GM12878 (cell line): ENCODE measurements at regions not wholly inside any gene's neighbourhood (a gene's known extent, or its start where the extent isn't known, plus 50 kb on each side); places are given as distances from the start of the nearest gene placed in this dataset.

Source experiments
- ATAC-seq: fragments of 200-7000 bp; cut with Tn5 transposase; 3 replicates; pipeline ENCODE4 v1.9.1; 2020; ENCODE audit warnings: mild to moderate bottlenecking, moderate library complexity
- BruUV-seq: library from RNA; stranded (reverse); fragments of 400-500 nt; replicated peaks from 2 replicates; lab custom pipeline; 2021; lab: Mats Ljungman, UMichigan
- CTCF ChIA-PET: fragments of 300-600 bp; sonication (Branson Sonifier 250); formaldehyde crosslinking; extraction: SDS; loops from one replicate; lab custom pipeline; 2021; ENCODE audit warnings: inconsistent platforms; lab: Yijun Ruan, JAX
- POLR2A ChIA-PET: fragments of 350-600 bp; formaldehyde crosslinking; extraction: SDS; loops from one replicate; lab custom pipeline; 2021; ENCODE audit warnings: inconsistent platforms; lab: Charles Lee
- RAD21 ChIA-PET: fragments of 300-600 bp; sonication (Branson Sonifier 250); formaldehyde crosslinking; loops from one replicate; lab custom pipeline; 2023; ENCODE audit warnings: antibody characterized with exemption; ENCODE audit not compliant: unreplicated experiment; lab: Charles Lee
- SMC1A ChIA-PET: fragments of 300-600 bp; sonication (Branson Sonifier 250); formaldehyde crosslinking; loops from one replicate; lab custom pipeline; 2023; ENCODE audit not compliant: unreplicated experiment, uncharacterized antibody; lab: Charles Lee
- DNase-seq: peaks from one replicate; pipeline ENCODE4 v3.0.0-alpha.2; 2011; ENCODE audit warnings: low read depth, low spot score
- FAIRE-seq: peaks from 3 replicates; lab custom pipeline; 2011; peaks lifted over from hg19 to GRCh38; lab: Jason Lieb, UNC
- H2AFZ ChIP-seq: 2 replicates; pipeline ENCODE4 v1.6.0; 2011; ENCODE audit warnings: low read depth, low read length, control low read depth; ENCODE audit not compliant: control insufficient read depth
- H3K27ac ChIP-seq: 2 replicates; pipeline ENCODE4 v1.5.1; 2011; ENCODE audit warnings: control low read depth; ENCODE audit not compliant: control insufficient read depth, insufficient read depth
- H3K27me3 ChIP-seq, 2 experiments: replicated peaks in 1 of 2; 2 replicates each; pipeline versions ENCODE4 v1.6.0 to v1.6.1; 2011; ENCODE audit warnings: low read length in 1 of 2; ENCODE audit not compliant: control insufficient read depth in 2 of 2, insufficient read depth in 2 of 2
- H3K36me3 ChIP-seq, 2 experiments: 2 replicates each; pipeline ENCODE4 v1.5.1; 2011; ENCODE audit warnings: low read length in 1 of 2; ENCODE audit not compliant: control insufficient read depth in 2 of 2, insufficient read depth in 2 of 2
- H3K4me1 ChIP-seq: 2 replicates; pipeline ENCODE4 v1.6.1; 2011; ENCODE audit warnings: mild to moderate bottlenecking, low read length, moderate library complexity, mixed read lengths; ENCODE audit not compliant: control insufficient read depth, insufficient read depth
- H3K4me2 ChIP-seq: 2 replicates; pipeline ENCODE4 v1.6.0; 2011; ENCODE audit warnings: control low read depth; ENCODE audit not compliant: control insufficient read depth, insufficient read depth
- H3K4me3 ChIP-seq: fragments of 200-600 bp; sonication (generic); 2 replicates; pipeline ENCODE4 v1.5.1; 2016
- H3K79me2 ChIP-seq: 2 replicates; pipeline ENCODE4 v1.6.0; 2011; ENCODE audit warnings: low read length; ENCODE audit not compliant: control insufficient read depth, insufficient read depth
- H3K9ac ChIP-seq: 2 replicates; pipeline ENCODE4 v1.8.0; 2011; ENCODE audit warnings: low read length, control low read depth, mixed read lengths; ENCODE audit not compliant: control insufficient read depth, insufficient read depth
- H3K9me3 ChIP-seq: replicated peaks from 3 replicates; pipeline ENCODE4 v1.5.1; 2011; ENCODE audit warnings: mild to moderate bottlenecking, low read length; ENCODE audit not compliant: control insufficient read depth, insufficient read depth
- H4K20me1 ChIP-seq: 2 replicates; pipeline ENCODE4 v1.6.0; 2011; ENCODE audit not compliant: control insufficient read depth, insufficient read depth
- ASH2L ChIP-seq: fragments of 300-600, 200-600 bp; sonication (generic); IDR thresholded peaks from 2 replicates; pipeline ENCODE4 v1.6.1; 2017; ENCODE audit warnings: low read depth, mild to moderate bottlenecking, borderline replicate concordance
- CBFB ChIP-seq: IDR thresholded peaks from 2 replicates; pipeline ENCODE4 v1.6.1; 2016; ENCODE audit warnings: antibody characterized with exemption, low read depth
- CBX5 ChIP-seq: sonication (generic); IDR thresholded peaks from 2 replicates; pipeline ENCODE4 v1.6.1; 2016; ENCODE audit warnings: low read depth, moderate library complexity, mild to moderate bottlenecking, inconsistent platforms
- CEBPB ChIP-seq, 2 experiments: fragments of 150-350 bp in 1 of 2; IDR thresholded peaks; 2 replicates each; pipeline ENCODE4 v1.6.1; 2012 to 2014; ENCODE audit warnings: low read depth in 2 of 2, low read length in 2 of 2, borderline replicate concordance in 1 of 2, inconsistent platforms in 1 of 2
- EP300 ChIP-seq, 2 experiments: fragments of 150-350 bp in 1 of 2; IDR thresholded peaks; 2 replicates each; pipeline ENCODE4 v1.6.1; 2011 to 2012; ENCODE audit warnings: low read depth in 2 of 2, low read length in 2 of 2, borderline replicate concordance in 1 of 2, improper control_type of control experiment in 1 of 2, inconsistent platforms in 1 of 2; ENCODE audit not compliant: control insufficient read depth in 1 of 2
- FOS ChIP-seq: IDR thresholded peaks from 3 replicates; pipeline ENCODE4 v1.6.1; 2011; ENCODE audit warnings: borderline replicate concordance; ENCODE audit not compliant: insufficient read length; ENCODE audit errors: extremely low read depth
- FOXK2 ChIP-seq: fragments of 450-650 bp; IDR thresholded peaks from 2 replicates; pipeline ENCODE4 v1.6.1; 2017; ENCODE audit warnings: mild to moderate bottlenecking, moderate library complexity
- HSF1 ChIP-seq: fragments of 150-350 bp; IDR thresholded peaks from 2 replicates; pipeline ENCODE4 v1.6.1; 2014; ENCODE audit warnings: mild to moderate bottlenecking, low read depth, low read length
- MEF2A ChIP-seq: IDR thresholded peaks from 2 replicates; pipeline ENCODE4 v1.6.1; 2011; ENCODE audit warnings: low read depth, mild to moderate bottlenecking, low read length, moderate library complexity; ENCODE audit not compliant: insufficient read depth
- MLLT1 ChIP-seq: fragments of 450-650 bp; IDR thresholded peaks from 2 replicates; pipeline ENCODE4 v1.6.1; 2016; ENCODE audit warnings: mild to moderate bottlenecking
- NFIC ChIP-seq: IDR thresholded peaks from 2 replicates; pipeline ENCODE4 v1.6.1; 2012; ENCODE audit warnings: low read depth, mild to moderate bottlenecking, inconsistent platforms, low read length, moderate library complexity
- PKNOX1 ChIP-seq: fragments of 450-650 bp; IDR thresholded peaks from 2 replicates; pipeline ENCODE4 v1.6.1; 2016; ENCODE audit warnings: mild to moderate bottlenecking
- POU2F2 ChIP-seq: IDR thresholded peaks from 3 replicates; pipeline ENCODE4 v1.6.1; 2011; ENCODE audit warnings: low read depth, mild to moderate bottlenecking, low read length, borderline replicate concordance
- RELA ChIP-seq: fragments of 450-650 bp; IDR thresholded peaks from 2 replicates; pipeline ENCODE4 v1.8.0; 2014; ENCODE audit warnings: borderline replicate concordance; ENCODE audit not compliant: partially characterized antibody
- RFX5 ChIP-seq: IDR thresholded peaks from 2 replicates; pipeline ENCODE4 v1.6.1; 2011; ENCODE audit warnings: low read depth, low read length, improper control_type of control experiment
- SUPT20H ChIP-seq: IDR thresholded peaks from 2 replicates; pipeline ENCODE4 v1.6.1; 2011; ENCODE audit warnings: low read depth, mild to moderate bottlenecking, low read length, moderate library complexity, borderline replicate concordance; ENCODE audit not compliant: control insufficient read depth
- WGBS: methylation state at CpG from one replicate; pipeline ENCODE4 v1.1.6; 2016; ENCODE audit warnings: low lambda C conversion rate; ENCODE audit not compliant: insufficient replicate concordance, insufficient coverage; ENCODE audit errors: missing lambda C conversion rate; 5-methylcytosine and 5-hydroxymethylcytosine counted together
- in situ Hi-C: fragments of 300-500 bp; cut with MboI; formaldehyde crosslinking; loops from 9 replicates; pipeline ENCODE4 v1.14.3; 2018; ENCODE audit warnings: mixed read lengths
- intact Hi-C: fragments of 100-400 bp; cut with micrococcal nuclease; formaldehyde crosslinking; loops from one replicate; pipeline ENCODE4 v1.14.2; 2022; ENCODE audit not compliant: unreplicated experiment

GRCh38 chr12:71354871-71355270, 84.7 kb upstream of the LGR5 start:
- Histone ChIP-seq H3K36me3 (no peaks in the 10 kb centered on the region), H3K9ac (no peak overlapping the region), H4K20me1 (no peaks in the 10 kb centered on the region), H3K79me2 (no peaks in the 10 kb centered on the region), H3K4me2 (no peak overlapping the region), H3K9me3 (no peaks in the 10 kb centered on the region), H2AFZ (no peak overlapping the region), H3K4me1 (no peaks in the 10 kb centered on the region), H3K27ac (no peak overlapping the region), H3K27me3 (no peaks in the 10 kb centered on the region), H3K4me3 (no peak overlapping the region)
- intact Hi-C loops: no loop called here
- no peak for ATAC-seq
- no peak for DNase-seq
- in situ Hi-C loops: no loop called here
- ChIA-PET CTCF (no interaction called here), POLR2A (no interaction called here), RAD21 (no interaction called here), SMC1A (no interaction called here)
- WGBS: 0% methylated on average over 2 of the region's 2 CpGs
- TF ChIP-seq RFX5 (no peak), RELA (no peak), EP300 (IDR thresholded peaks at IDR 0.05; ENCODE audit: borderline replicate concordance in 1 of 2, control insufficient read depth in 1 of 2, low read depth in 2 of 2, low read length in 2 of 2) (no peak), SUPT20H (no peak), ASH2L (no peak), CBX5 (no peak), CEBPB (IDR thresholded peaks at IDR 0.05; ENCODE audit: borderline replicate concordance in 1 of 2, low read depth in 2 of 2, low read length in 2 of 2) (no peak)
- no TSS peak for BruUV-seq
- FAIRE-seq: no peak

GRCh38 chr12:71353607-71354006, 86.0 kb upstream of the LGR5 start:
- H3K4me3 ChIP-seq: no peak overlapping the region
- BruUV-seq: no TSS peak
- H3K27me3 ChIP-seq: no peaks in the 10 kb centered on the region
- H3K4me1 ChIP-seq: no peaks in the 10 kb centered on the region
- ChIA-PET POLR2A (no interaction called here), CTCF (no interaction called here), SMC1A (no interaction called here), RAD21 (no interaction called here)
- H4K20me1 ChIP-seq: no peaks in the 10 kb centered on the region
- DNase-seq (no peak), ATAC-seq (no peak), FAIRE-seq (no peak)
- H3K79me2 ChIP-seq: no peaks in the 10 kb centered on the region
- no peak overlapping the region for H3K27ac ChIP-seq
- no peak overlapping the region for H2AFZ ChIP-seq
- no peaks in the 10 kb centered on the region for H3K9me3 ChIP-seq
- H3K4me2 ChIP-seq: no peak overlapping the region
- no peaks in the 10 kb centered on the region for H3K36me3 ChIP-seq
- WGBS: 0% methylated on average over 2 of the region's 2 CpGs
- H3K9ac ChIP-seq: no peak overlapping the region
- intact Hi-C loops: no loop called here
- in situ Hi-C loops: no loop called here
- TF ChIP-seq HSF1 (no peak), POU2F2 (no peak), FOS (no peak), MEF2A (no peak), NFIC (no peak), MLLT1 (no peak), FOXK2 (no peak), PKNOX1 (no peak), CBFB (no peak)
